SKM-1 (cell line): ENCODE measurements at regions not wholly inside any gene's neighbourhood (a gene's known extent, or its start where the extent isn't known, plus 50 kb on each side); places are given as distances from the start of the nearest gene placed in this dataset.
"Not testable (repeated sequence)": the region's sequence is repeated elsewhere in the genome, so short reads cannot be mapped to it uniquely, and the experiment has no call there.

Experiments used
- DNase-seq: peaks from one replicate; lab custom pipeline; 2025; ENCODE audit not compliant: unreplicated experiment; lab: John Stamatoyannopoulos, UW

- DNase-seq = no peak
Measured at GRCh38 chr12:32010631-32011336, 51.6 kb downstream of the RESF1 start.

- DNase-seq = no peak
Measured at GRCh38 chr12:32012249-32012785, 53.1 kb downstream of the RESF1 start.

GRCh38 chr12:32015036-32015435, 55.8 kb downstream of the RESF1 start:
- DNase-seq = no peak

GRCh38 chr12:32016680-32017482, 57.7 kb downstream of the RESF1 start:
- no peak for DNase-seq

- no peak for DNase-seq
Measured at GRCh38 chr12:32021346-32021773, 62.1 kb downstream of the RESF1 start.

GRCh38 chr12:32022387-32022786, 63.2 kb downstream of the RESF1 start:
- DNase-seq = not testable (repeated sequence)

- DNase-seq = not testable (repeated sequence)
Measured at GRCh38 chr12:32023861-32024260, 64.6 kb downstream of the RESF1 start.

- no peak for DNase-seq
Measured at GRCh38 chr12:32024884-32025592, 65.8 kb downstream of the RESF1 start.

- no peak for DNase-seq
Measured at GRCh38 chr12:32025906-32026305, 66.7 kb downstream of the RESF1 start.

- peak; percentile 8 for DNase-seq
Measured at GRCh38 chr12:32027684-32028365, 68.6 kb downstream of the RESF1 start.

- no peak for DNase-seq
Measured at GRCh38 chr12:32030151-32030550, 70.9 kb downstream of the RESF1 start.

GRCh38 chr12:32030676-32031075, 71.5 kb downstream of the RESF1 start:
- no peak for DNase-seq

- no peak for DNase-seq
Measured at GRCh38 chr12:32031109-32031508, 71.9 kb downstream of the RESF1 start.

GRCh38 chr12:32032205-32032810, 73.1 kb downstream of the RESF1 start:
- DNase-seq = no peak

- no peak for DNase-seq
Measured at GRCh38 chr12:32033406-32033805, 73.2 kb upstream of the BICD1 start.

- no peak for DNase-seq
Measured at GRCh38 chr12:32034045-32034444, 72.6 kb upstream of the BICD1 start.

- DNase-seq = no peak
Measured at GRCh38 chr12:32036477-32037263, 70.0 kb upstream of the BICD1 start.

GRCh38 chr12:32039347-32039746, 67.3 kb upstream of the BICD1 start:
- no peak for DNase-seq

GRCh38 chr12:32039917-32040575, 66.6 kb upstream of the BICD1 start:
- no peak for DNase-seq
